ENCODE measurements at regions not wholly inside any gene's neighbourhood (a gene's known extent, or its start where the extent isn't known, plus 50 kb on each side); places are given as distances from the start of the nearest gene placed in this dataset.

- CTCF ChIA-PET = no interaction called here
- no peaks in the 10 kb centered on the region for H3K27me3 ChIP-seq (ENCODE audit: control insufficient read depth, insufficient read depth, low read length)
- DNase-seq (ENCODE audit: low read depth) = no peak
- H3K36me3 ChIP-seq (ENCODE audit: control insufficient read depth, insufficient read depth, low read length) = no peaks in the 10 kb centered on the region
- H3K4me3 ChIP-seq (ENCODE audit: low read depth, low read length) = no peak overlapping the region
- TF ChIP-seq CTCF (IDR thresholded peaks at IDR 0.05; ENCODE audit: insufficient read depth, low read depth, low read length) = no peak
- POLR2A ChIA-PET = no interaction called here
Measured at GRCh38 chr18:77862066-77862757, 612.6 kb downstream of the GALR1 start.

GRCh38 chr18:77865853-77866252 is 616.2 kb downstream of the GALR1 start:
- Histone ChIP-seq H3K27me3 (ENCODE audit: control insufficient read depth, insufficient read depth, low read length) (no peaks in the 10 kb centered on the region), H3K4me3 (ENCODE audit: low read depth, low read length) (no peak overlapping the region), H3K36me3 (ENCODE audit: control insufficient read depth, insufficient read depth, low read length) (no peaks in the 10 kb centered on the region)
- no peak for TF ChIP-seq CTCF (IDR thresholded peaks at IDR 0.05; ENCODE audit: insufficient read depth, low read depth, low read length)
- ChIA-PET POLR2A (no interaction called here), CTCF (interaction anchor here (0.6 to 1.6 kb wide), 2 partner anchors 13 to 902 kb away, joined by 3 read pairs; no protein-coding TSS in a partner anchor)
- DNase-seq (ENCODE audit: low read depth) = no peak

- H3K4me3 ChIP-seq (ENCODE audit: low read depth, low read length) = no peak overlapping the region
- CTCF ChIA-PET = interaction anchor here (1.6 kb wide), 1 partner anchor 12 kb away, joined by 3 read pairs; no protein-coding TSS in a partner anchor
- POLR2A ChIA-PET = no interaction called here
- H3K36me3 ChIP-seq (ENCODE audit: control insufficient read depth, insufficient read depth, low read length) = no peaks in the 10 kb centered on the region
- no peak for DNase-seq (ENCODE audit: low read depth)
- no peaks in the 10 kb centered on the region for H3K27me3 ChIP-seq (ENCODE audit: control insufficient read depth, insufficient read depth, low read length)
- no peak for TF ChIP-seq CTCF (IDR thresholded peaks at IDR 0.05; ENCODE audit: insufficient read depth, low read depth, low read length)
Measured at GRCh38 chr18:77866351-77866750, 616.7 kb downstream of the GALR1 start.

- Histone ChIP-seq H3K36me3 (ENCODE audit: control insufficient read depth, insufficient read depth, low read length) (no peaks in the 10 kb centered on the region), H3K4me3 (ENCODE audit: low read depth, low read length) (no peak overlapping the region), H3K27me3 (ENCODE audit: control insufficient read depth, insufficient read depth, low read length) (no peaks in the 10 kb centered on the region)
- no peak for DNase-seq (ENCODE audit: low read depth)
- no peak for TF ChIP-seq CTCF (IDR thresholded peaks at IDR 0.05; ENCODE audit: insufficient read depth, low read depth, low read length)
- CTCF ChIA-PET = no interaction called here
- POLR2A ChIA-PET = no interaction called here
Measured at GRCh38 chr18:77870199-77870598, 620.6 kb downstream of the GALR1 start.

- no peaks in the 10 kb centered on the region for H3K36me3 ChIP-seq (ENCODE audit: control insufficient read depth, insufficient read depth, low read length)
- ChIA-PET CTCF (no interaction called here), POLR2A (no interaction called here)
- no peaks in the 10 kb centered on the region for H3K27me3 ChIP-seq (ENCODE audit: control insufficient read depth, insufficient read depth, low read length)
- no peak overlapping the region for H3K4me3 ChIP-seq (ENCODE audit: low read depth, low read length)
- no peak for TF ChIP-seq CTCF (IDR thresholded peaks at IDR 0.05; ENCODE audit: insufficient read depth, low read depth, low read length)
- DNase-seq (ENCODE audit: low read depth) = no peak
Measured at GRCh38 chr18:77870894-77871293, 621.2 kb downstream of the GALR1 start.
